ENCODE measurements at regions not wholly inside any gene's neighbourhood (a gene's known extent, or its start where the extent isn't known, plus 50 kb on each side); places are given as distances from the start of the nearest gene placed in this dataset.
"Not testable (repeated sequence)": the region's sequence is repeated elsewhere in the genome, so short reads cannot be mapped to it uniquely, and the experiment has no call there.

DNA sequence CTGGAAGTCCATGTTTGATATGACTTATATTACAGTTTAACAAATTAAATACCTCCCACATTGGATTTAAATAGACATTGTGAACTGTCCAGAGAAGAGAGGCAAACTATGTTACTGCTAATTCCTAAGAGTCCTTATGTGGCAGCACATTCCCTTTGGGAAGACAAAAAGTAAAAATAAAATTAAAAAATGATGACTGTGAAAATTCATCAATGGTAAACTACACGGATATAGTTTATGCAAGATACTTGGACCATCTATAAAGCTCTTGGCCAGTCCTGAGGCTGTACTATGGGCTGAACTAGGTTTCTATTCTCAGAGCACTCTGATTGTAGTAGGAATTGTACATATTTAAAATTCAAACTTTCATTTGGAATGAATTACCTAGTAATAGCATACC is 206.4 kb downstream of the LRRK2 start:
- no peak for DNase-seq

DNA sequence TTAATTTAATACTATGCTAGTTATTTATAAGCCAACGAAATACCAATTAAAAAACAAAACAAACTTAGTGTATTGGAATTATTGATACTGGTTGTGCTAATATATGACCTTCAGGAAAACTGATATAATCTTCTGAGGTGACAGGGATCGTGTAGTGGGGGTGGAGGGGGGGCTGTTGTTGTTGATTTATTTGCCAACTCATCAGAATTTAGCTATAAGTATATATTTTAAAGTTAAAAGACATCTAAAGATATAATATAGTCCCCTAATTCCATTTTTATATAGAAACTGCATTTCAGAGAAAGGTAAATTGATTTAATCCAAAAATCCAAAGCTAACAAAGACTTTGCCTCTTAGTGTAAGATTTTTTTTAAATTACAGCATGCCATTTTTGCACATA is 210.5 kb downstream of the LRRK2 start:
- DNase-seq = no peak

DNA sequence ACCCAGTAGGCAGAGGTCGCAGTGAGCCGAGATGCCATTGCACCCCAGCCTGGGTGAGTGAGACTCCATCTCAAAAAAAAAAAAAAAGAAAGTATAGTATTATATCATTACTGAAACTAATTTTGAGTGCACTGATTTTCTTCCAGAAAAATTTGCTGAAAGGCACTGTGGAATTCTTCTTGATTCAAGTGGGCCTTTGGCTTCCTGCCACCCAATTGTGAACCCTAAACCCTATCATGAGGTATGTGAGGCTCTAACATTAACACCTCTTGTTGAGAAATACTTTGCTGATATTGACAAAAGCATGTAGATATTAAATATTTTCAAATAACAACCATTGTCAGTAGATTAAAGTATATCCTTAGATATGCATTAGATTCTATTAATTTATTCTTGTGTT is 211.2 kb downstream of the LRRK2 start:
- DNase-seq = no peak

DNA sequence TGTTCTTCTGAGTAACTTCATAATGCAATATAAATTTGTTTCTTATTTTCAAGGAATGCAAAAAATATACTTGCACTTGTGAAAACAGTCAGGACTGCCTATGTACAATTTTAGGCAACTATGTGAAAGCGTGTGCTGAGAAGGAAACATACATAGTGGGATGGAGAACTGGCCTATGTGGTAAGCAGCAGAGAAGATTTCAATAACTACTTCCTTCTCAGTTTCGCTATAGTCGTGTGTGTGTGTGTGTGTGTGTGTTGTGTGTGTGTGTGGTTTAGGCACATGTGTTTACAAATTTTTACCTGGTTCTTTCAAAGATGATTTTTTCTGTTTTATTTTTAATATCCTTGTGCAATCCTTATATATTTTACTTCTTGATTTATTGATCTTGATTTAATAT is 211.8 kb downstream of the LRRK2 start:
- DNase-seq = no peak

DNA sequence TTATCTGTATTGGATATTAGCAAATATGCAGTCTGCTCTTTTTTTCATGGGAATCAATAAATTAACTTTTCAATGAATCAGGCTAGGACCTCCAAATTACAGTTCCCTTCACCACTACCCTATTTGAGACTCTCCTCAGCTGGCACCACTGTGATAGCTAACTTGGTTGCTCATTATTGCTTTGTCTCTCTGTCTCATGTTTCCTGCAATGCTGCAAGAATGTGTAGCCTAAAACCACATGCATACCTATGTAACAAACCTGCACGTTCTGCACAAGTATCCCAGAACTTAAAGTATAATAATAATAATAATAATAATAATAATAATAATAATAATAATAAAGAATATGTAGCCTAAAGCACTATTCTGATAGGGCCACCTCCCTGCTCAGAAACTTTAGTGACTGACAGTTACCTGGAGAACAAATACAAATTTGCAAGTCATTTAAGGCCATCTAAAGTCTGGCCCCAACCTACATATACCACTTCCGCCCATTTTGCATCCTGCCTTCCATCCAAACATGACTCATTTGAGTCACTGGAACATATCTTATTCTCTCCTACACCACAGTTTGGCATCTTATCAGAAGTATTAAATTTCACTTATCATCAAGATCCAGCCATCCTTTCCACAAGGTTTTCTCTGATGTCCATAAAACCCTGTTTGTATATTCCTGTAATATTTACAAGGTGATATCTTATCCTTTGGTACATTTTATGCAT is 215.1 kb downstream of the LRRK2 start:
- no peak for DNase-seq

DNA sequence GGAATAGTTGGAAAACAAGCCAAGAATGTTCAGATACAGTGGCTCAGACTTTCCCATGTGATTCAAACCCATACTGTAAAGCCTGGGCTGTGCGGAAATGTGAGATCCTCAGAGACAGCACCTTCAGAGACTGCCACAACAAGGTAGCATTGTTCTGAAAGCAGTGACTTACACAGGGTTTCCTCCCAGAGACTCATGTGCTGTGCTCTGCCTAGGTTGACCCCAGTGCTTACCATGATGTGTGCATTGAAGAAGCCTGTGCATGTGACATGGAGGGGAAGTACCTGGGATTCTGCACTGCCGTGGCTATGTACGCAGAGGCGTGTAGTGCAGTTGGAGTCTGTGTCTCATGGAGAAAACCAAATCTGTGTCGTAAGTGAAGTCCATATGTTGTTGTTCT is 219.4 kb downstream of the LRRK2 start:
- no peak for DNase-seq

DNA sequence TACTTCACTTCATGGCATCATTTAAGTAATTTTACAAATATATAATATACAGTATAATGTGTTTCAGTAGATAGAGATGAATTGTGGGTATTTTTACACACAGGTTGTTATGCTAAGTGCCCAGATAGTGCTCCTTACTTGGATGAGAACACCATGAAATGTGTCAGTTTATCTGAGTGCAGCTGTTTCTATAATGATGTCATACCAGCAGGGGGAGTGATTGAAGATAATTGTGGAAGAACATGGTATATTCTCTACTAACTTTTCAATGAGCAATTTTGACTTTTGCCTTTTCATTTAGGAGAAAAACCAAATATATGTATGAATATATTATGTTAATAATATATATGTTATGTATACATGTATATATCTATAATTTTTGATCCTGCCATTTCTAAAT is 221.6 kb downstream of the LRRK2 start:
- no peak for DNase-seq

DNA sequence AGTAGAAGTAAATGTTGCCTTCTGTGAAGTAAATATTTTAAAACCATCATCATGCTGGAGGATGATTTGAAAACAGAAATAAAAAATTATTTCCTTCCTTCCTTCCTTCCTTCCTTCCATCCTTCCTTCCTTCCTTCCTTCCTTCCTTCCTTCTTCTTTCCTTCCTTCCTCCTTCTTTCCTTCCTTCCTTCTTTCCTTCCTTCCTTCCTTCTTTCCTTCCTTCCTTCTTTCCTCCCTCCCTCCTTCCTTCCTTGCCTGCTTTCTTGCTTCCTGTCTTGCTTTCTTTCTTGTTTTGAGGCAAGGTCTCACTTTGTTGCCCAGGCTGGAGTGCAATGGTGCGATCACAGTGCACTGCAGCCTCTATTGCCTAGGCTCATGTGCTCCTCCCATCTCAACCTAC is 223.7 kb downstream of the LRRK2 start:
- DNase-seq = not testable (repeated sequence)

DNA sequence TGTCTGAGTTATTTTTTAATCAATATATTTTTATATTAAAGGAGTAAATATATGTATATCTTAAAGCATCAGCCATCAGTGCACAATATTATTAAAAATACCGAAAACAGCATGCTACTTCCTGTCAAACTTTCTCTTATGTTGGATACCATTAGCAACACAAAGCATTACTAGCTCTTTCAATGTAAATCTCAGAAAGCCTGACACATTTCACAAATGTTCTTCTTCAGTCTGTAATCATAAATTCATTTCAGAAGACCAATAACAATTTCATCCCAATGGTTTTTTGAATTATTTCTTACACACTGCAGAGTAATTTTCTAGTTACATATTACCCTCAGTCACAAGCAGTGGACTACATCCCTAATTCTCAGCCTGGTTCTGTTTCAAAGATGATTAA is 226.9 kb downstream of the LRRK2 start:
- no peak for DNase-seq

DNA sequence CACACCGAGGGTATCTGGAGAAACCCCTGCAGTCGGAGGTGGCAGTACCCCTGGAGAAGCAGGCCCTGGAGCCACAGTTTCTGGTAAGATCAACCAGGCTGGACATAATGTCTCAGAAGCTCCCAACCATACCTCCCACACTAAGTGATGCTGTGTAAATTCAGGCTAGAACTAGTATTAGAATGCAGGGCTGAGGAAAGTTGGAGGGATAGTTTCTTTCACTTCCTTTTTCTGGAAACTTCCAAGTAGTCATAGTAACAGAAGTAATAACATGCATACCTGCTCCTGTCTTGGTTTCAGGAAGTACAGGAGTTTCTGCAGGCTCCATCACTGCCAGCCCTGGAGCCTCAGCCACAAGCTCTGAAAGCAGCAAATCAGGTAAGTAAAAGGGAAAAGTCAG is 228.1 kb upstream of the CNTN1 start:
- DNase-seq = no peak

DNA sequence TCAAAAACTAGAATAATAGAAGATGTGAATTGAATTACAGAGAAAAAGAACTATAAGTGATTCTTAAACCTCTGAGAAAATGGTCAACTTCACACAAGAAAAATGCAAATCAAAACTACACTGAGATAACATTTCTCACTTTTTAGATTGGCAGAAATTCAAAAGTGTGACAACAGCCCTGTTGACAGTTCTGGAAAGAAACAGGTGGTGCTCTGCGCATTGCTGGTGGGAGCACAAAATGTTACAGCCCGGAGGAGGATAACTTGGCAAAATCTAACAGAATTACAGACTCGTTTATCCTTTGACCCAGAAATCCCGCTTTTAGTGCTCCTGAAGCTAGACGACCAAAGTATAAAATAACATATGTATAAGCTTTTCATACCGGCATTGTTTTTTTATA is 222.5 kb upstream of the CNTN1 start:
- peak; percentile 5 to 10 for DNase-seq

DNA sequence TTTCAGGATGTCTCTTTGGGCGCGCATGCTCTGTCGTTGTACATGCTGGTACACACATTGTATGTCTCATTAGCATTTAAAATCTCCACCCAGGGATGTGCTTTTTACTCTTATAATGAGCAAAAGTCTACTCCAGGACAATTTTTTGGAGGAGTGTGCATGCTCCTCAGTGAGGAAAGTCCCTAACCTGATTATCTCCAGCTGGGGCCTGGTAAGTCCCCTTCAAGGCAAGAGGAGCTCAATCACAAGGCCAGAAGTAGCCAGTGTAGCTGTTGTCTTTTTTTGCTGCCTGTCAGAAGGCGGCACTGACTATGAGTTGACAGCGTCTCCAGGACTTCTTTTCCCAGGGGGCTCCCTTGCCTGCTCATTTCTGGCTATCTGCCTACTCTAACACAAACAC is 218.3 kb upstream of the CNTN1 start:
- no peak for DNase-seq

DNA sequence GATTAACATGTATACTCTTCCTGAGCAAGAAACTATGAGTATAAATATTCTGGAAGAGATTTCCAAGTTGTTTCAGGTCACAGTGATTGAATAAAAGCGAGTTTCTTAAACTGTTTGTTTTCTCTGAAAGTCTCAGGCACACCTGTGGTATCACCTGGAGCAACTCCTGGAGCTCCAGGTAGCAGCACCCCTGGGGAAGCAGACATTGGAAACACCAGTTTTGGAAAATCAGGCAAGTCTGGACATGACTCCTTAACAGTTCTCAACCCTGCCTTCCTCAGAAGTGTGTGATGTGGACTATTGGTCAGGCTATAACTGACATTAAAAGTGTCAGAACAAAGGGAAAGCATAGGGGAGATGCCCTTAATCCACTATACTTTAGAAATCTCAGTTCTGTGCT is 217.6 kb upstream of the CNTN1 start:
- DNase-seq = no peak

DNA sequence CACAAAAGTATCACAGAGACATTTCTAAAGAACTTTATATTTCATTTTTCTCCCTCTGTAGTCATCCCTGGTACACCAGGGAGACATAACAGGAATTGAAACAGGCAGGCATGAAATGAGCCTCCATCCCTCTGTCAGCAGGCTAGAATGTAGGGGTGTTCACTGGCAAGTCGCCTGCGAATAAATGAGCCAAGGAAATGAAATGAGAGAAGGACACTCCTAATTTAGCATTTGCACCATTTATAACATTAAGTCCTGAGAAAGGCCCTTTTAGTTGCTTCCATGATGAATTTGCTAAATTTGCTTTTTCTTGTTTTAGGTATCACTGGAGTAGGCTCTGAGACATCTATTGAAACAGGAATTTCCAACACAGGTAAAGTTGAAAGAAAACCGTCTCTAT is 192.4 kb upstream of the CNTN1 start:
- DNase-seq = no peak

DNA sequence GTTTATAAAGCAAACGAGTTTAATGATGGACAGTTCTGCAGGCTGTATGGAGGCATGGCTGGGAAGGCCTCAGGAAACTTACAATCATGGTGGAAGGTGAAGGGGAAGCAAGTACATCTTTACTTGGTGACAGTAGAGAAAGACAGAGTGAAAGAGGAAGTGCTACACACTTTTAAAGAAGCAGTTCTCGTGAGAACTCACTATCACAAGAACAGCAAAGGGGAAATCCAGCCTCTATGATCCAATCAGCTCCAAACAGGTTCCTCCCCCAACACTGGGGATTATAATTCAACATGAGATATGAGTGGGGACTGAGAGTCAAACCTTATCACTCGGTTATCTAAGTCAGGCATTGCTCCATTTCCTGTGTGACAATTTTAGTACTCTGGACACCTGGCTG is 189.9 kb upstream of the CNTN1 start:
- DNase-seq = no peak

DNA sequence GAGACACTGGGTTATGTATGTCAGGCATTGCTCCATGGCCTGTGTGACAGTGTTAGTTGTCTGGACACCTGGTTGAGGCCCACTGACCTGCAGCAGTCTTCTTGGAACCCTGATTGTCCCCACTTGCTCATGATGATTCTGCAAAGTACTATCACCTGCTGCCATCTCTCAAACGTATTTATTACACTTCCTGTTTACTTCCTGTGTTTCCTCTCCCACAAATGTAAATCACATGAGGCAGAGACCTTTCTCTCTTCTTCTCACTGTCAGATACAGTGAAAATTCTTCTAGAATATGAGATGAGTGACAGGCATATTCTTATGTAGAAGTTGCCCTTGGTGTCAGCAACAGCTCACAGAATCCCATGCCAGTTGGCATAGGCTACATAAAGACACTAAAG is 186.9 kb upstream of the CNTN1 start:
- DNase-seq = no peak

DNA sequence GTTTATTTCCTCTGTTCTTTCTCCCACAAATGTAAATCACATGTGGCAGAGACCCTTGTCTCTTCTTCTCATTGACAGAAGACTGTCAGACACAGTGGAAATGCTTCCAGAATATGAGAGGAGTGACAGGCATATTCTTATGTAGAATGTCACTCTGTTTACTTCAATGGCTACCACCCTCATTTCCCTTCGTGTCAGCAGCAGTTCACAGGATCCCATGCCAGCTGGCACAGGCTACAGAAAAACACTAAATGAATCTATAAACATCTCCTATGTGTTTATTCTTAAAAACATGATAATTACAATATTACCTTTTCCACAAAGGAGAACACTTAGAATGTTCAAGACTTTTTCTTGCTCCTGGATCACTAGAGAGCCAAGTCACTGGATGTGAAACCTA is 183.8 kb upstream of the CNTN1 start:
- no peak for DNase-seq

DNA sequence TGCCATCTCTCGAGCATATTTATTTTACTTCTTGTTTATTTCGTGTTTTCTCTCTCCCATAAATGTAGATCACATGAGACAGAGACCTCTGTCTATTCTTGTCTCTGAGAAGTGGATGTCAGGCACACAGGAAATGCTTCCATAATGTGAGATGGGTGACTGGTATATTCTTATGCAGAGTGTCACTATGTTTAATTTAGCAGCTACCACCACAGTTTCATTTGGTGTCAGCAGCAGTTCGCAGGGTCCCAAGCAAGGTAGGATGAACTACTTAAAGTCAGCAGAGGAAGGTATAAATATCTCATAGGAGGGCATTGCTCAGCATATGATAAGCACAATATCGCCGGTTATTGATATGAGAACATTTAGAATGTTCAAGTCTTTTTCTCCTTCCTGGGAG is 180.9 kb upstream of the CNTN1 start:
- DNase-seq = no peak

DNA sequence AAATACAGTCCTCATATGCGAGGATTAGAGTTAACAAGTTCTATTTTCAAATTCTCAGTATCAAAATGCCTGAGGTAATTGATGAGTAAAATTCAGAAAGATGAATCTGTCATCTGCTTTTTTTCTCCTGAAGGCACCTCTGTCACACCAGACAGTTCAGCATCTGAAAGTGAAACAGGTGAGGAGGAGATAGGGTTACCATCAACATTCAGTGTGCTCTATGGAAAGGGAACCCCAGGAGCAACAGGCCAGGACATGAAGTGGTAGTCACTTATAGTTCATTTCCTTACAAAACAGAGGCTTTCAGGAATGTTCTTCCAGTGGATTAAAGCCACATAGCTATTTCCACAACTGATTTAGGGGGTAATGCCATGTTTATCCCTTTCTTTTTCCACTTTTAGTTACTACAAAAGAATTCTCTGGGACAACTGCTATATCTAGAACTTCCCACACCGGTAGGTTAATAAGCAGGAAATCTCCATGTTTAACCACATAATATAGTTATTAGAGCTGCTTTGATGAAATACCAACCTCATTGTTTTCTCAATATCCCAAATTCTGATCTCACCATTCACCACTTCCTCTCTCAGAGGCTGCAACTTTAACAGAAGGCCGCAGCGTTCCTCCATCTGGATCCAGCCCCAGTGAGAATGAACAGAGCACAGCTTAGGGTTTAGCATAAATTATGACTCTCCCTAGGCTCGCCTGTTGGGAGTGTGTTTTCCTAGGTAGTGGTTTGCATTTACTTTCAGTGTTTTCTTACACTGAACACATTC is 177.0 kb upstream of the CNTN1 start:
- no peak for DNase-seq

DNA sequence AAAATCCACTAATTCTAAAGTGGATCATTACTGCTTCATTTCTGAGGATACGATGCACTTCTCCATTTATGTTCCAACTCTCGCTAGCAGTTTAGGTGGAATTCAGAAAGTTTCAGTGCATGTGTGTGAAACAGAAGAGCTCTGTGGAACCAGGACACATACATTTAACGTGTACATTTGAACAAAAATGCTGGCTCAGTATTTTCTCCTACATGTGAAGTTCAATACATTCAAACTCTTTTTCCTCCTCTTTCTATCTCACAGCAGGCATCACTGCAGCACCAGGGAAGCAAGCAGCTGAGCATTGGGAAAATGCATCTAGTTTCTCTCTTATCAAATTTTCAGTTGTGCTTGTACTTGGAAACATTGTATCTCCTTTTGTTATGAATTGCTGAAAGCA is 169.4 kb upstream of the CNTN1 start:
- no peak for DNase-seq

DNA sequence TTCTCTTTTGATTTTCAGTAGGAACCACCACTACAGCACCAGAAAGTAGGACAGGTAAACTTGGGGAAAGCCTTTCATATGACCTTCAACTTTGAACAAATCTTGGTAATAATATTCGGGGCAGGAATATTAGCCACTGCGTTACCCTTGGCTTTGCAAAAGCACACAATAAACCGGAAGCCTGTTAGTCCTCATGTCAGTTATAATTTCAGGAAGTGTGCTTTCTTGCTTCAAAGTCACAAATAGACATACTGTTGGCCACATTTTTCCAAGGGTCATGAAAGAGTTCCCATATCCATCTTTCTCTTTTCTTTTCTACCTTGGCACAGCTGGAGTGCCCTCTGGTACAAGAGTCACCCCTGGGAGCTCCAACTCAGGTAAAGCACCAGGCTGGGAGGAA is 167.2 kb upstream of the CNTN1 start:
- no peak for DNase-seq

DNA sequence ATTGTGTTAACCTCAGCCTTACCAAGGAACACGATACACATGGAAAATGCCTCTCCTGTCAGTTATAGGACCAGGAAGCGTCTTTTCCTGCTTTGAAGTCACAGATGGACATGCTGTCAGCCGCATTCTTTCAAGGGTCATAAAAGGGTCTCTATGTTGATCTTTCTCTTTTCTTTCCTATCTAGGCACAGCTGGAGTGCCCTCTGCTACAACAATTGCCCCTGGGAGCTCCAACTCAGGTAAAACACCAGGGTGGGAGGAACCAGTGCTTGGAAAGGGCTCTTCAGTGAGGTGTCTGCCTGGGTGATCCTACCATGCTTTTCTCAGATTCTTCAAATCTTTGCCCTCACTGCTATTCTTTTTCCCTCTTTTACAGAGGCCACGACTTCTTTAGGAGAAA is 157.4 kb upstream of the CNTN1 start:
- no peak for DNase-seq

DNA sequence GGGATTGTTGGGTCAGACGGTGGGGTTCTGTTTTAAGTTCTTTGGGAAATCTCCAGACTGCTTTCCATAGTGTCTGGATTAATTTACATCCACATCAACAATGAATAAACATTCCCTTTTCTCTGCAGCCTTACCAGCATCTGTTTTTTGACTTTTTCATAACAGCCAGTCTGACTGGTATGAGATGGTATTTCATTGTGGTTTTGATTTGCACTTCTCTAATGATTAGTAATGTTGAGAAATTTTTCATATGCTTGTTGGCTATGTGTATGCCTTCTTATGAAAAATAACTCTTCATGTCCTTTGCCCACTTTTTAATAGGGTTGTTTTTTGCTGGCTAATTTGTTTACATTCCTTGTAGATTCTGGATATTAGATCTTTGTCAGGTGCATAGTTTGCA is 140.8 kb upstream of the CNTN1 start:
- DNase-seq = no peak

DNA sequence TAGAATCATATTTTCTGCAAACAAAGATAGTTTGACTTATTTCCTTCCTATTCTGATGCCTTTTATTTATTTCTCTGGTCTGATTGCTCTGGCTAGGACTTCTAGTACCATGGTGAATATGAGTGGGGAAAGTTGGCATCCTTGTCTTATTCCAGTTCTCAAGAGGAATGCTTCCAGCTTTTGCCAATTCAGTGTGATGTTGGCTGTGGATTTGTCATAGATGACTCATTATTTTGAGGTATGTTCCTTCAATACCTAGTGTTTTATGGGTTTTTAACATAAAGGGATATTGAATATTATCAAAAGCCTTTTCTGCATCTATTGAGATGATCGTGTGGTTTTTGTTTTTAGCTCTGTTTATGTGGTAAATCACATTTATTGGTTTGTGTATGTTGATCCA is 139.4 kb upstream of the CNTN1 start:
- DNase-seq = no peak

DNA sequence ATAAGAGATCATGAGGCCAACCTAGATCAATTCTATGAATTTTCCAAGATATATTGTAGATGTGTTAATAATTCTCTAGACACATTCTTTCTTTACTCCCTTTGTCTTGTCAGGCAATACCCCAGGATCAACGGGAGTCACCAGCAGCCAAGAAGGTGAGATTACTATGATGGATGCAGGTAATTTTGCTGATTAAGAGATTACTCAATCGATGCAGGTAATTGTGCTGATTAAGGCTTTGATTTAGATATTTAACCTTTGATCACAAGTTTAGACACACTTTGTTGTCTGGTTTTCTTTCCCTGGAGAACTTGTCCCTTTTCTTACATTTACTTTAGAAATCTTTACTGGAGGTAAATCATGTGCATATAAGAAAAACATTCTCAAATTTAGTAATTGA is 134.3 kb upstream of the CNTN1 start:
- DNase-seq = no peak
